Stimulated activated effector memory CD8-positive, alpha-beta T cell treated with anti-CD3 and anti-CD28 coated beads, Interleukin-12 subunit alpha, Interleukin-12 subunit beta, amount 100 ng/mL, for 72 hours (primary cell): ENCODE measurements at regions not wholly inside any gene's neighbourhood (a gene's known extent, or its start where the extent isn't known, plus 50 kb on each side); places are given as distances from the start of the nearest gene placed in this dataset.
"Not testable (repeated sequence)": the region's sequence is repeated elsewhere in the genome, so short reads cannot be mapped to it uniquely, and the experiment has no call there.

ENCODE experiments used
- ATAC-seq: fragments of 150-1000 bp; cut with Tn5 transposase; 2 replicates; pipeline ENCODE4 v1.10.0; 2021
- DNase-seq, 2 donors: peaks; one replicate each; pipeline ENCODE4 v3.0.0; 2021 to 2022; ENCODE audit warnings: low spot score in 2 of 2
- H3K27ac Mint-ChIP-seq: one replicate; pipeline ENCODE4 v1.8.0; 2022; ENCODE audit warnings: mild to moderate bottlenecking, mixed read lengths
- H3K36me3 Mint-ChIP-seq: one replicate; pipeline ENCODE4 v1.8.0; 2022; ENCODE audit warnings: mild to moderate bottlenecking, mixed read lengths
- H3K4me1 Mint-ChIP-seq: one replicate; pipeline ENCODE4 v1.8.0; 2022; ENCODE audit warnings: mixed read lengths
- H3K4me3 Mint-ChIP-seq: one replicate; pipeline ENCODE4 v1.8.0; 2022; ENCODE audit warnings: mild to moderate bottlenecking, mixed read lengths
- H3K9me3 Mint-ChIP-seq: one replicate; pipeline ENCODE4 v1.8.0; 2022; ENCODE audit warnings: mixed read lengths

- DNase-seq, H3K9me3 Mint-ChIP-seq, H3K4me1 Mint-ChIP-seq, H3K4me3 Mint-ChIP-seq, H3K27ac Mint-ChIP-seq, ATAC-seq, H3K36me3 Mint-ChIP-seq: not testable (repeated sequence)
Observed at GRCh38 chr14:19159003-19159625, 191.9 kb downstream of the POTEM start.

- peak in 1 of 2 donors; percentile 47 for DNase-seq
- not testable (repeated sequence) for H3K27ac Mint-ChIP-seq, ATAC-seq
Observed at GRCh38 chr14:19160379-19160778, 193.1 kb downstream of the POTEM start.

GRCh38 chr14:19161251-19162033 lies 194.2 kb downstream of the POTEM start:
- H3K4me1 Mint-ChIP-seq, H3K4me3 Mint-ChIP-seq, ATAC-seq, H3K36me3 Mint-ChIP-seq, H3K27ac Mint-ChIP-seq, H3K9me3 Mint-ChIP-seq: not testable (repeated sequence)
- DNase-seq = peak in 1 of 2 donors; percentile 52

More at GRCh38 chr14:19160379-19160778, 193.1 kb downstream of the POTEM start:
- not testable (repeated sequence) for H3K4me1 Mint-ChIP-seq, H3K9me3 Mint-ChIP-seq, H3K36me3 Mint-ChIP-seq, H3K4me3 Mint-ChIP-seq

GRCh38 chr14:19162034-19162706 lies 194.9 kb downstream of the POTEM start:
- H3K4me3 Mint-ChIP-seq, H3K36me3 Mint-ChIP-seq, ATAC-seq, H3K9me3 Mint-ChIP-seq, H3K4me1 Mint-ChIP-seq, H3K27ac Mint-ChIP-seq: not testable (repeated sequence)
- DNase-seq = peak in 1 of 2 donors; percentile 49

GRCh38 chr14:19162920-19163319 lies 195.7 kb downstream of the POTEM start:
- not testable (repeated sequence) for H3K4me3 Mint-ChIP-seq, H3K9me3 Mint-ChIP-seq, H3K27ac Mint-ChIP-seq, DNase-seq, H3K4me1 Mint-ChIP-seq, ATAC-seq, H3K36me3 Mint-ChIP-seq

GRCh38 chr14:19163891-19164290 lies 196.7 kb downstream of the POTEM start:
- H3K27ac Mint-ChIP-seq, H3K9me3 Mint-ChIP-seq, H3K36me3 Mint-ChIP-seq, H3K4me3 Mint-ChIP-seq, ATAC-seq, H3K4me1 Mint-ChIP-seq: not testable (repeated sequence)
- peak in 1 of 2 donors; percentile 48 for DNase-seq

GRCh38 chr14:19164426-19164825 lies 197.2 kb downstream of the POTEM start:
- H3K4me3 Mint-ChIP-seq, H3K36me3 Mint-ChIP-seq, H3K4me1 Mint-ChIP-seq, H3K27ac Mint-ChIP-seq, ATAC-seq, H3K9me3 Mint-ChIP-seq, DNase-seq: not testable (repeated sequence)

- not testable (repeated sequence) for H3K9me3 Mint-ChIP-seq, DNase-seq, ATAC-seq, H3K4me1 Mint-ChIP-seq, H3K36me3 Mint-ChIP-seq, H3K27ac Mint-ChIP-seq, H3K4me3 Mint-ChIP-seq
Observed at GRCh38 chr14:19166056-19166455, 198.8 kb downstream of the POTEM start.

- ATAC-seq, H3K4me3 Mint-ChIP-seq, H3K27ac Mint-ChIP-seq, H3K4me1 Mint-ChIP-seq, H3K9me3 Mint-ChIP-seq, DNase-seq, H3K36me3 Mint-ChIP-seq: not testable (repeated sequence)
Observed at GRCh38 chr14:19167454-19168190, 200.4 kb downstream of the POTEM start.

GRCh38 chr14:19168261-19168660 lies 201.0 kb downstream of the POTEM start:
- not testable (repeated sequence) for DNase-seq, H3K36me3 Mint-ChIP-seq, H3K4me3 Mint-ChIP-seq, ATAC-seq, H3K9me3 Mint-ChIP-seq, H3K27ac Mint-ChIP-seq, H3K4me1 Mint-ChIP-seq

- not testable (repeated sequence) for H3K4me1 Mint-ChIP-seq, H3K4me3 Mint-ChIP-seq, H3K9me3 Mint-ChIP-seq, H3K36me3 Mint-ChIP-seq, DNase-seq, H3K27ac Mint-ChIP-seq, ATAC-seq
Observed at GRCh38 chr14:19169561-19170362, 202.5 kb downstream of the POTEM start.

GRCh38 chr14:19172745-19173144 lies 205.5 kb downstream of the POTEM start:
- H3K4me3 Mint-ChIP-seq, H3K9me3 Mint-ChIP-seq, DNase-seq, H3K27ac Mint-ChIP-seq, H3K4me1 Mint-ChIP-seq, H3K36me3 Mint-ChIP-seq, ATAC-seq: not testable (repeated sequence)

- H3K4me3 Mint-ChIP-seq, H3K9me3 Mint-ChIP-seq, DNase-seq, H3K27ac Mint-ChIP-seq, H3K36me3 Mint-ChIP-seq, H3K4me1 Mint-ChIP-seq, ATAC-seq: not testable (repeated sequence)
Observed at GRCh38 chr14:19173188-19173587, 206.0 kb downstream of the POTEM start.

- ATAC-seq, H3K4me3 Mint-ChIP-seq, DNase-seq, H3K27ac Mint-ChIP-seq, H3K9me3 Mint-ChIP-seq, H3K4me1 Mint-ChIP-seq, H3K36me3 Mint-ChIP-seq: not testable (repeated sequence)
Observed at GRCh38 chr14:19177435-19177834, 210.2 kb downstream of the POTEM start.
